HUDEP-2 (cell line): ENCODE measurements at regions not wholly inside any gene's neighbourhood (a gene's known extent, or its start where the extent isn't known, plus 50 kb on each side); places are given as distances from the start of the nearest gene placed in this dataset.

Experiments
- DNase-seq, 76 experiments: peaks; one replicate each; lab custom pipeline; 2025; ENCODE audit not compliant: unreplicated experiment in 76 of 76; lab: John Stamatoyannopoulos, UW

GRCh38 chr1:13965770-13966398 lies 265.9 kb downstream of the PRDM2 start:
- peak in 6 of 76 experiments; percentile 1 to 27 (median 5) for DNase-seq

- DNase-seq: no peak
These were observed 267.7 kb downstream of the PRDM2 start for GRCh38 chr1:13967707-13968106.

- DNase-seq: no peak
These were observed 268.4 kb downstream of the PRDM2 start for GRCh38 chr1:13968361-13968760.

GRCh38 chr1:13970631-13971247 lies 270.8 kb downstream of the PRDM2 start:
- DNase-seq: no peak

GRCh38 chr1:13976485-13976884 lies 276.5 kb downstream of the PRDM2 start:
- no peak for DNase-seq

- no peak for DNase-seq
These were observed 281.2 kb downstream of the PRDM2 start for GRCh38 chr1:13981142-13981541.

- no peak for DNase-seq
These were observed 283.4 kb downstream of the PRDM2 start for GRCh38 chr1:13983393-13983792.

- no peak for DNase-seq
These were observed 291.0 kb downstream of the PRDM2 start for GRCh38 chr1:13990939-13991338.

GRCh38 chr1:13992489-13993285 lies 292.7 kb downstream of the PRDM2 start:
- no peak for DNase-seq

- DNase-seq: no peak
These were observed 294.4 kb downstream of the PRDM2 start for GRCh38 chr1:13994386-13994785.

- DNase-seq: no peak
These were observed 296.3 kb downstream of the PRDM2 start for GRCh38 chr1:13996334-13996733.

GRCh38 chr1:14003552-14003951 lies 303.6 kb downstream of the PRDM2 start:
- DNase-seq: no peak

GRCh38 chr1:14009582-14009981 lies 309.6 kb downstream of the PRDM2 start:
- no peak for DNase-seq

- no peak for DNase-seq
These were observed 310.5 kb downstream of the PRDM2 start for GRCh38 chr1:14010476-14010875.

- DNase-seq: no peak
These were observed 311.1 kb downstream of the PRDM2 start for GRCh38 chr1:14011132-14011531.

- DNase-seq: no peak
These were observed 311.9 kb downstream of the PRDM2 start for GRCh38 chr1:14011888-14012287.

- DNase-seq: no peak
These were observed 314.9 kb downstream of the PRDM2 start for GRCh38 chr1:14014929-14015328.

- no peak for DNase-seq
These were observed 315.9 kb downstream of the PRDM2 start for GRCh38 chr1:14015917-14016316.

- no peak for DNase-seq
These were observed 317.6 kb downstream of the PRDM2 start for GRCh38 chr1:14017531-14017961.

- DNase-seq: no peak
These were observed 319.5 kb downstream of the PRDM2 start for GRCh38 chr1:14019461-14019860.

- DNase-seq: no peak
These were observed 320.0 kb downstream of the PRDM2 start for GRCh38 chr1:14020006-14020405.

- DNase-seq: no peak
These were observed 327.1 kb downstream of the PRDM2 start for GRCh38 chr1:14027099-14027498.
